ENCODE measurements at regions not wholly inside any gene's neighbourhood (a gene's known extent, or its start where the extent isn't known, plus 50 kb on each side); places are given as distances from the start of the nearest gene placed in this dataset.

DNA sequence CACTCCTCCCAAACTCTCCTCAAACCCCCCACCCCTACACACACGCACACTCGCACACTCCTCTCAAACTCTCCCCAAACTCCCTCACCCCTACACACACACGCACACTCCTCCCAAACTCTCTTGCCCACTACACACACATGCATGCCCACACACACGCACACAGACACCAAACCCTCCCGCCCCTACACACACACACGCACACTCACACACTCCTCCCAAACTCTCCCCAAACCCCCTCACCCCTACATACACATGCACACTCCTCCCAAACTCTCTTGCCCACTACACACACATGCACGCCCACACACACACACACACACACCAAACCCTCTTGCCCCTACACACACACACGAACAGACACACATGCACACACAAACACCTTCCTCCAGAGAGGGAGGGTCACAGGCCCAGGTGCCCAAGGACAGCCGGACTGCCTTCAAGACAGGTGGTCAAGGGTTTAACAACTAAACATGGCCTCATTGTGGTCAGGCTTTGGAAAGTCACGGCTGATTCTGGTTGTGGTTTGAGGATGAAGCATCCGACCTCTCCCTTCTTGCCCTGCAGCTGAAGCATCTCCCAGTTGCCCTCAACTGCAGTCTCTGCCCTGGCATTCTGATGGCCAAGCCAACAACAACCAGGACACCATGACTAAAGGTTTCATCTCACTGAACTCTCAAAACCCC lies 72.3 kb upstream of the SNTG2 start:
- H3K4me3 ChIP-seq (ENCODE audit: low read depth in 1 of 2, low read length in 2 of 2) = no peak overlapping the region
- WGBS, 2 donors = 87 to 88% methylated on average over 11 of the region's 11 CpGs
- no peaks in the 10 kb centered on the region for H3K9me3 ChIP-seq (ENCODE audit: control insufficient read depth in 2 of 2, insufficient read depth in 1 of 2, low read depth in 1 of 2, low read length in 1 of 2)
- H3K27me3 ChIP-seq (ENCODE audit: control insufficient read depth in 1 of 2, insufficient read depth in 2 of 2, low read length in 2 of 2) = no peaks in the 10 kb centered on the region
- H3K36me3 ChIP-seq (ENCODE audit: control insufficient read depth in 2 of 2, insufficient read depth in 2 of 2, low read length in 1 of 2) = no peaks in the 10 kb centered on the region
- H3K4me1 ChIP-seq (ENCODE audit: control insufficient read depth in 2 of 2, insufficient read depth in 2 of 2, low read length in 1 of 2) = no peaks in the 10 kb centered on the region
- no peak overlapping the region for H3K27ac ChIP-seq (ENCODE audit: low read depth in 2 of 2, low read length in 1 of 2)

DNA sequence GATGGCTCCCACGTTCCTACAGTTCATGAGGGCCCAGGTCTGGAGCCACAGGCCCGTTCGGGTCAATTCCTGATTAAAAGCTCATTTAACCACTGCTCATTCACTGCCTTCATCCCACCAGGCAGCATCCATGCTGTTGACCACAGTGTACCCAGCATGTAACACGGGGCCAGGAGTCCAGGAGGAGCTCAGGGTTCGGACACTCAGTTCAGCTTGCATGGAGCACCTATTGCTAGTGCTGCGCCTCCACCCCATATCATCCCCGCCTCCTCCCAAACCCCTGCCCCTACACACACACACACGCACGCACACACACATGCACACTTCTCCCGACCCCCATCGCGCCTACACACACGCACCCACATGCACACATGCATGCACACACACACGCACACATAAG lies 72.9 kb upstream of the SNTG2 start:
- Histone ChIP-seq H3K4me1 (ENCODE audit: control insufficient read depth in 2 of 2, insufficient read depth in 2 of 2, low read length in 1 of 2) (no peaks in the 10 kb centered on the region), H3K27me3 (ENCODE audit: control insufficient read depth in 1 of 2, insufficient read depth in 2 of 2, low read length in 2 of 2) (no peaks in the 10 kb centered on the region), H3K4me3 (ENCODE audit: low read depth in 1 of 2, low read length in 2 of 2) (no peak overlapping the region), H3K36me3 (ENCODE audit: control insufficient read depth in 2 of 2, insufficient read depth in 2 of 2, low read length in 1 of 2) (no peaks in the 10 kb centered on the region), H3K27ac (ENCODE audit: low read depth in 2 of 2, low read length in 1 of 2) (no peak overlapping the region), H3K9me3 (ENCODE audit: control insufficient read depth in 2 of 2, insufficient read depth in 1 of 2, low read depth in 1 of 2, low read length in 1 of 2) (no peaks in the 10 kb centered on the region)
- 90 to 91% methylated on average over 14 of the region's 14 CpGs for WGBS, 2 donors

DNA sequence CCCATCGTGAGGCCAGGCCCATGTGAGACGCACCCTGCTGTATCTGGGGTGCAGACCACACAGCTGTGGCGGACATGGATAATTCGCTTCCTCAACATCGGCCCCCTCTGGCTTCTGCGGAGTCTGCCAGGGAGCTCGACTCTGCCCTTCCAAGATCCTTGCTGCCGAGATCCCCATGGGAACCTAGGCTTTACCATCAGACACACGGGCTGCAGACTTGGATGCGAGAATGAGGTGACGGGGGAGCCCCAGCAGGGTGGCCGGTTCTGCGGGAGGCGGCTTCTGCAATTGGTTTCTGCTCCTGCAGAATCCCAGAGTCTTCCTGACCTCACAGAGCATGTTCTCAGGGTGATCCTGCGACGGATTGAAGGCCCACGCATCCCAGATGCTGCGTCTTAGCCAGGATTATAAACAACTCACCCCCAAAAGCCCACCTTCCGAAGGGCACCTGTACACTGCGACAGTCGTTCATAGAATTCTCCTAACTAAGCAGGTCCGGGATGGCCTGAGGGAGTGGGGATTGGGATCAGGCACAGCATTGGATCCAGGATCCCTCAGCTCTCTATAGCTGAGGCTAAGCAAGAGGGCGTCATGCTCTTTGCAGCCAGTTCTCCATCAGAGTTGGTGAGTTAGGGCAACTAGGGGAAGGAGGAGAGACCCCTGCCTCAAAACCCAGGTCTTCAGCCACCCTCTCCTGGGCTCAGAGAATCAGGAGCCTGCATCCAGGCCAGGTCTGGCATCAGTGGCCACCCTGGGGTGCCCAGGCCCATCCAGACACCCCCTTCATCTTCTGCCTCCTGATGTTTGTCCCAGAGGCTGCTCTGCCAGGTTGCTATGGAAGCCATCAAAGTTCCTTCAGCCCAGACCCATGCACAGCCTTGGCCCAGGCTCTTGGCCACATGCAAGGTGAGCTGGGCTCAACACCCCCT lies 74.7 kb upstream of the SNTG2 start:
- Histone ChIP-seq H3K4me1 (ENCODE audit: control insufficient read depth in 2 of 2, insufficient read depth in 2 of 2, low read length in 1 of 2) (no peaks in the 10 kb centered on the region), H3K9me3 (ENCODE audit: control insufficient read depth in 2 of 2, insufficient read depth in 1 of 2, low read depth in 1 of 2, low read length in 1 of 2) (no peaks in the 10 kb centered on the region), H3K27ac (ENCODE audit: low read depth in 2 of 2, low read length in 1 of 2) (no peak overlapping the region), H3K27me3 (ENCODE audit: control insufficient read depth in 1 of 2, insufficient read depth in 2 of 2, low read length in 2 of 2) (no peaks in the 10 kb centered on the region), H3K4me3 (ENCODE audit: low read depth in 1 of 2, low read length in 2 of 2) (no peak overlapping the region), H3K36me3 (ENCODE audit: control insufficient read depth in 2 of 2, insufficient read depth in 2 of 2, low read length in 1 of 2) (no peaks in the 10 kb centered on the region)
- 84 to 86% methylated on average over 23 of the region's 23 CpGs for WGBS, 2 donors

DNA sequence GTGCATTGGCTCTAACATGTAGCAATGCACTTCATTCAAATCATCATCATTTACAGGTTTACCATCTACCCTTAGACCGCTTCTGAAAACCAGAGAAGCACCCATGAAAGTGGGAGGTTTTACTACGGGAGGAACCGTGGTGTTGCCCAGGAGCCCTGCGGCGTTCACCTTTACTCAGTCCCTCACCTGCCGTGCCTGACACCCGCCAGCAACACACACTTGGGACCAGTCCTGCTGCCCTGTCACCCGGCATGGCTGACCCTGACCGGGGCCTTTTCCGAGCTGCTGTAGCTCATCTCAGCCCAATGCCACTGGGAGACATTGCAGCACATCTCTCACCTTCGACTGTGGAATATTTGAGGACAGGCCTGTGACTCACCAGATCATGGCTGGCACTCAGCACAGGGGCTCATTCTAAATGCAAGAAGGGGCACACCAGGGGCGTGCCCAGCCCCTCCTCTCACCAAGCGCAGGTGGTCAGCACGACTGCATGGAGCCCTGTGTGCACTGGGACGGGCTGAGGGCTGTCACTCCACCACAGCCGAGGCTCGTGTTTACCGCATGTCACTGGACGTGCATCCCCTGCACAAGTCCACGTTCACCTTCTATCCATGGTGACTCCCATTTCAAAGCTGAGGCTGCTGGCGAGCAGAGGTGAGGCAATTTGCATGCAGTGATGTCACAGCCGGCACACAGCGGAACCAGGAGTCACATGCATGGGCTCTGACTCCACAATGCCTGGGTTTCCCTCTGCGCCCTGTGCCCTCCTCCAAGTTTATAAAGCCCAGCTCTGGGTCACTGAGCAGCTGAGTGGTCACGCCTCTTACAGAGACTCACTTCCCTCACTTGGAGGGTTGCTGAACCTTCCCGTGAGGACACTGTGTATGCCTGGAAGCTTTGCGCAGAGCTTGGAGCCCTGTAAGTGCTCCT lies 76.7 kb upstream of the SNTG2 start:
- Histone ChIP-seq H3K27me3 (ENCODE audit: control insufficient read depth in 1 of 2, insufficient read depth in 2 of 2, low read length in 2 of 2) (no peaks in the 10 kb centered on the region), H3K9me3 (ENCODE audit: control insufficient read depth in 2 of 2, insufficient read depth in 1 of 2, low read depth in 1 of 2, low read length in 1 of 2) (no peaks in the 10 kb centered on the region), H3K4me3 (ENCODE audit: low read depth in 1 of 2, low read length in 2 of 2) (no peak overlapping the region), H3K27ac (ENCODE audit: low read depth in 2 of 2, low read length in 1 of 2) (no peak overlapping the region), H3K4me1 (ENCODE audit: control insufficient read depth in 2 of 2, insufficient read depth in 2 of 2, low read length in 1 of 2) (no peaks in the 10 kb centered on the region), H3K36me3 (ENCODE audit: control insufficient read depth in 2 of 2, insufficient read depth in 2 of 2, low read length in 1 of 2) (no peaks in the 10 kb centered on the region)
- WGBS, 2 donors = 80 to 83% methylated on average over 27 of the region's 27 CpGs

DNA sequence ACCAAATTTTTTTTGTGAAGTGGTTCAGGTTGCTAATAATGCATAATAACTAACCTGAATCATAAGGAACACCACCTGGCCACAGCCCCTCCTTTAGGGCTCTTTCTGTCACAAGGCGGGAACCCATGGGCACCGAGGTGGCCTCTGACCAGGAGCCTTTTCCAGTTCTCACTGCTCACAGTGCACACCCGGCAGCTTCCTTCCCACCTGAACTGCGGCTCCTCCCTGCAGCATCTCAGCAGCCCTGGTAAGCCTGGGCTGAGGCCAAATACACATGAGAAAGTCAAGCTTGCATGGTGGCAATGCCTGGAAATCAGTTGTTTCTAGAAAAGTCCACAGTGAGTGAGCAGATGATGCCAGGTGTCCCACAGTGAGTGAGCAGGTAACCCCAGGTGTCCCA lies 77.6 kb upstream of the SNTG2 start:
- H3K4me1 ChIP-seq (ENCODE audit: control insufficient read depth in 2 of 2, insufficient read depth in 2 of 2, low read length in 1 of 2) = no peaks in the 10 kb centered on the region
- H3K9me3 ChIP-seq (ENCODE audit: control insufficient read depth in 2 of 2, insufficient read depth in 1 of 2, low read depth in 1 of 2, low read length in 1 of 2) = no peaks in the 10 kb centered on the region
- H3K27me3 ChIP-seq (ENCODE audit: control insufficient read depth in 1 of 2, insufficient read depth in 2 of 2, low read length in 2 of 2) = no peaks in the 10 kb centered on the region
- no peaks in the 10 kb centered on the region for H3K36me3 ChIP-seq (ENCODE audit: control insufficient read depth in 2 of 2, insufficient read depth in 2 of 2, low read length in 1 of 2)
- no peak overlapping the region for H3K27ac ChIP-seq (ENCODE audit: low read depth in 2 of 2, low read length in 1 of 2)
- H3K4me3 ChIP-seq (ENCODE audit: low read depth in 1 of 2, low read length in 2 of 2) = no peak overlapping the region
- 70 to 77% methylated on average over 4 of the region's 4 CpGs for WGBS, 2 donors

DNA sequence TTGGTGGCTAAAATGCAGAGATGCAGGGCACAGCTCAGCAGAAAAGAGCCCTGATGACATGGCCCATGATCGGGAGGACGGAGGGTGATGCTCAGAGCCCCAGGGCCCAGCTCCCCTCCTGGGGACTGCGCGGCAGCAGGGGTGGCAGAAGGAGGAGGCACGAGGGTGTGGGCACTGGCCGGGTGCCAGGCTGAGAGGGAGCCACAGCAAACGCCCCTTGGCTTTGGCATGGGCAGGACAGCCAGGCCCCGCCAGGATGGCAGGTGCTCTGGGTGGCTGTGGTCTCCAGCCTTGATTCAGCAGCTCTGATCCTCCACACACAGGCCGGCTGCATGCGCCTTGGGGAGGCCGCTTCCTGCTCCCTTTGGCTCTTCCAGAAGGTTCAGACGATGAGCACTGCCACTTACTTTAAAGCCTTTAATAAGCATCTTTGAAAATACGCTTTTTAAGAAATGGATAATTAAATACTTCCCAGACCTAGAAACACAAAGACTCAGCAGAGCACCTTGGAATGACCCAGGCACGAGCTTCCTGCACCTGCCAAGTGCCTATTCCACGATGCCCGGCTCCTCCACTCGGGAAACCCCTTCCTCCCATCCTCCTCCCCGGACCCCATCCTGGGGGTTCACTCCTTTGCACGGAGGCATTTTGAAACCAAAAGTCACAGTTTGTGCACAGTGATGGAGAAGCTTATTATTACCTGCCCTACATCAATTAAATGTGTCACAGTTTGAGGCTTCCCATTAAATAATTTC lies 78.5 kb upstream of the SNTG2 start:
- Histone ChIP-seq H3K4me3 (ENCODE audit: low read depth in 1 of 2, low read length in 2 of 2) (no peak overlapping the region), H3K9me3 (ENCODE audit: control insufficient read depth in 2 of 2, insufficient read depth in 1 of 2, low read depth in 1 of 2, low read length in 1 of 2) (no peaks in the 10 kb centered on the region), H3K27me3 (ENCODE audit: control insufficient read depth in 1 of 2, insufficient read depth in 2 of 2, low read length in 2 of 2) (no peaks in the 10 kb centered on the region), H3K36me3 (ENCODE audit: control insufficient read depth in 2 of 2, insufficient read depth in 2 of 2, low read length in 1 of 2) (no peaks in the 10 kb centered on the region), H3K4me1 (ENCODE audit: control insufficient read depth in 2 of 2, insufficient read depth in 2 of 2, low read length in 1 of 2) (no peaks in the 10 kb centered on the region), H3K27ac (ENCODE audit: low read depth in 2 of 2, low read length in 1 of 2) (no peak overlapping the region)
- 73 to 76% methylated on average over 19 of the region's 19 CpGs for WGBS, 2 donors

DNA sequence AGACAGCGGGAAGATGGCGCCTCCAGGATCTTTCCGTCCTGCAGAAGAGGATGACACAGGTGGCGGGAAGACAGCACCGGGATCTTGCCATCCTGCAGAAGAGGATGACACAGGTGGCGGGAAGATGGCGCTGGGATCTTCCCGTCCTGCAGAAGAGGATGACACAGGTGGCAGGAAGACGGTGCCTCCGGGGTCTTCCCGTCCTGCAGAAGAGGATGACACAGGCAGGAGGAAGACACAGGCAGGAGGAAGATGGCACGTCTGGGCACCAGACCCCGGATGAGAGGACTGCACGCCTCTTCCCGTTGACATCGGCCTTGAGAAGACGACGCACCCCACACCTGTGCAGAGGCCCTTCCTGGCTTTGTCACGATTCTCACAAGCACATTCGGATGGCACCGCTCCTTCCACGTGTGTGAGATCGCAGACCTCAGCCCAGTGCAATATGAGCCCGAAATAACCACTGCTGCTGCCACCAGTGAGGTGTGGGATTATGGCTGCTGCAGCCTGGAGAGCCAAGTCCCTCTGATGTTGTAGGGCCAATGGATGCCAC lies 79.4 kb upstream of the SNTG2 start:
- WGBS, 2 donors = 88% methylated on average over 24 of the region's 24 CpGs
- H3K27ac ChIP-seq (ENCODE audit: low read depth in 2 of 2, low read length in 1 of 2) = no peak overlapping the region
- no peak overlapping the region for H3K4me3 ChIP-seq (ENCODE audit: low read depth in 1 of 2, low read length in 2 of 2)
- H3K27me3 ChIP-seq (ENCODE audit: control insufficient read depth in 1 of 2, insufficient read depth in 2 of 2, low read length in 2 of 2) = no peaks in the 10 kb centered on the region
- no peaks in the 10 kb centered on the region for H3K9me3 ChIP-seq (ENCODE audit: control insufficient read depth in 2 of 2, insufficient read depth in 1 of 2, low read depth in 1 of 2, low read length in 1 of 2)
- no peaks in the 10 kb centered on the region for H3K4me1 ChIP-seq (ENCODE audit: control insufficient read depth in 2 of 2, insufficient read depth in 2 of 2, low read length in 1 of 2)
- no peaks in the 10 kb centered on the region for H3K36me3 ChIP-seq (ENCODE audit: control insufficient read depth in 2 of 2, insufficient read depth in 2 of 2, low read length in 1 of 2)

DNA sequence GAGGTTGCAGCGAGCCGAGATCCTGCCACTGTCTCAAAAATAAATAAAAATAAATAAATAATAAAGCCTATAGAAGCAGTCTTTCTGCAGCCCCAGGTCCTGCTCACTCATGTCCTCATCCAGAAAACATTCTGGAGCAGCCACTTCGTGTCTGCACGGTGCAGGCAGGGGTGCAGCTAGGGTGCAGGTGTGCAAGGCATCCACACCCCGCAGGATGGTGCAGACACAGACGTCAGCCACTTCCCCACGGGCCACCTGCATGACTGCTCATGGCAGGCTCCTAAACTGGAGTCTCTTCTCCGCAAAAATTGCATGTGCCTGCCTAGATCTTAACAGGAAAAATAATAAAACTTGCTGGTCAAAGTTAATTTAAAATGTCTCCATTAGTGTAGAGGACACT lies 80.2 kb upstream of the SNTG2 start:
- H3K27ac ChIP-seq (ENCODE audit: low read depth in 2 of 2, low read length in 1 of 2) = no peak overlapping the region
- no peak overlapping the region for H3K4me3 ChIP-seq (ENCODE audit: low read depth in 1 of 2, low read length in 2 of 2)
- 81% methylated on average over 8 of the region's 8 CpGs for WGBS, 2 donors
- no peaks in the 10 kb centered on the region for H3K4me1 ChIP-seq (ENCODE audit: control insufficient read depth in 2 of 2, insufficient read depth in 2 of 2, low read length in 1 of 2)
- H3K9me3 ChIP-seq (ENCODE audit: control insufficient read depth in 2 of 2, insufficient read depth in 1 of 2, low read depth in 1 of 2, low read length in 1 of 2) = no peaks in the 10 kb centered on the region
- no peaks in the 10 kb centered on the region for H3K36me3 ChIP-seq (ENCODE audit: control insufficient read depth in 2 of 2, insufficient read depth in 2 of 2, low read length in 1 of 2)
- H3K27me3 ChIP-seq (ENCODE audit: control insufficient read depth in 1 of 2, insufficient read depth in 2 of 2, low read length in 2 of 2) = no peaks in the 10 kb centered on the region

Measured in esophagus (tissue), 2 donors.